ENCODE measurements at regions not wholly inside any gene's neighbourhood (a gene's known extent, or its start where the extent isn't known, plus 50 kb on each side); places are given as distances from the start of the nearest gene placed in this dataset.

DNA sequence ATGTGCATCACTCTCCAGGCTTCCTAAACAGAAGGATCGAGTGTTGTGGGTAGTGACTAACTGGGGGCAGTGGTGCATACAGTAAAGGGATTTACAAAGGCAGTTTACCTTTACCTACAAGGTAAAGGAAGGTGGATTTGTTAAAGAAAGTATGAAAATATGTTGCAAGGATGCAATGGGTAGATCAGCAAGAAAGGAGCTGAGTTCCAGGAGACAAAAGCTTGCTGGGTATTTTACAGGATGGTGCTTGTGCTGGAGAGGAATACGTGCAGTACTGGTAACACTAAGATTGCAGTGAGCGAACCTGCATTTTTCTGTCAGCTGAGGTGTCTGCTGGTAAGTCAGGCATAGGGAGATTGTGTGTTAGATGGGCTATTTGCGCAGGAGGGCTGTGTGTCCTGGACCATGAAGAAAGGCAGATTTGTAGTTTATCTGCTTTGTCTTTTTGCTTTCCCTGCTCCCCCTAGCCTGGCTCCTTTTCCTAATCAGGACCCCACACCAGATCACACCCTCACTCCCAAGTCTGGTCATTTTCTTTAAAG, 304.6 kb downstream of the THBS2 start:
- no peak for TF ChIP-seq CTCF (IDR thresholded peaks at IDR 0.05; ENCODE audit: borderline replicate concordance, extremely low read depth, low read length, poor library complexity, severe bottlenecking)
- TF ChIP-seq EZH2 (IDR thresholded peaks at IDR 0.05; ENCODE audit: borderline replicate concordance, low read depth, low read length, severe bottlenecking), result no peak
